GM10248 (cell line): ENCODE measurements at regions not wholly inside any gene's neighbourhood (a gene's known extent, or its start where the extent isn't known, plus 50 kb on each side); places are given as distances from the start of the nearest gene placed in this dataset.
"Not testable (repeated sequence)": the region's sequence is repeated elsewhere in the genome, so short reads cannot be mapped to it uniquely, and the experiment has no call there.

Source experiments
- CTCF ChIA-PET: fragments of 300-600 bp; sonication (Branson Sonifier 250); formaldehyde crosslinking; extraction: SDS; loops from one replicate; lab custom pipeline; 2021; ENCODE audit warnings: antibody characterized with exemption; lab: Yijun Ruan, JAX
- POLR2A ChIA-PET: fragments of 350-650 bp; sonication (Branson Sonifier 250); formaldehyde crosslinking; extraction: SDS; loops from one replicate; lab custom pipeline; 2020; ENCODE audit warnings: antibody characterized with exemption; lab: Yijun Ruan, JAX
- DNase-seq: peaks from one replicate; pipeline ENCODE4 v3.0.0; 2012; ENCODE audit errors: extremely low spot score
- CTCF ChIP-seq: IDR thresholded peaks from 2 replicates; pipeline ENCODE4 v1.5.1; 2012; ENCODE audit warnings: mild to moderate bottlenecking, low read depth; ENCODE audit errors: extremely low read depth, missing control alignments, control extremely low read depth

DNA sequence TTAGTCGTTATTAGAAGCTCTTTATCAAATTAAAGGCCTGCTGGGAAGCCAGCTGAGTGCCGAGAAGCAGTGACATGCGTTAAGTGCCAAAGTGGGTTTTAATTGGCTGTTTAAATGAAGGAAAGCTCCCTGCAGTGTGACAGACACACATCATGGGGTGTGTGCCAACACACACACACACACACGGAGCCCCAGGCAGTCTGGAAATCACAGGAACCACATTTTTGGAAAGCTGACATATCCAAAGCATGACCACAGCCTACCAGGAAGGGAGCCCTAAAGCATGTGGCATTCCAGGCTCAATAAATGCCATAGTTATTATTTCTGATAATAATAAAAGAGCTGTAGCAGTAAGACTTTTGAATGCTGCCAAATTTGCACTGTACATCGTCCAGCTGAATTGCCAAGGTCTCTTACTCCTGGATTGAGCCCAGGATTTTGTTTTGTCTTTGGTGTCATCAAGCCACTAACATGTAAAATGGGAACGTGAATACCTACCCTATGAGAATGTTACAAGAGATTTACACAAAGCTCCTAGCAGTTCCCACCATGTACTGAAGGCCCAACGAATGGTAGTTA is 135.1 kb downstream of the TMEM30B start:
- ChIA-PET CTCF (interaction anchor here (0.9 to 1.3 kb wide), 3 partner anchors 10 to 31 kb away, joined by 3 to 4 read pairs (median 3); no protein-coding TSS in a partner anchor), POLR2A (no interaction called here)
- TF ChIP-seq CTCF = no peak
- DNase-seq = no peak

GRCh38 chr14:61145034-61145902 is 135.9 kb downstream of the TMEM30B start:
- ChIA-PET POLR2A (no interaction called here), CTCF (interaction anchor here (0.9 to 1.0 kb wide), 2 partner anchors 11 to 15 kb away, joined by 3 to 4 read pairs; no protein-coding TSS in a partner anchor)
- DNase-seq = no peak

DNA sequence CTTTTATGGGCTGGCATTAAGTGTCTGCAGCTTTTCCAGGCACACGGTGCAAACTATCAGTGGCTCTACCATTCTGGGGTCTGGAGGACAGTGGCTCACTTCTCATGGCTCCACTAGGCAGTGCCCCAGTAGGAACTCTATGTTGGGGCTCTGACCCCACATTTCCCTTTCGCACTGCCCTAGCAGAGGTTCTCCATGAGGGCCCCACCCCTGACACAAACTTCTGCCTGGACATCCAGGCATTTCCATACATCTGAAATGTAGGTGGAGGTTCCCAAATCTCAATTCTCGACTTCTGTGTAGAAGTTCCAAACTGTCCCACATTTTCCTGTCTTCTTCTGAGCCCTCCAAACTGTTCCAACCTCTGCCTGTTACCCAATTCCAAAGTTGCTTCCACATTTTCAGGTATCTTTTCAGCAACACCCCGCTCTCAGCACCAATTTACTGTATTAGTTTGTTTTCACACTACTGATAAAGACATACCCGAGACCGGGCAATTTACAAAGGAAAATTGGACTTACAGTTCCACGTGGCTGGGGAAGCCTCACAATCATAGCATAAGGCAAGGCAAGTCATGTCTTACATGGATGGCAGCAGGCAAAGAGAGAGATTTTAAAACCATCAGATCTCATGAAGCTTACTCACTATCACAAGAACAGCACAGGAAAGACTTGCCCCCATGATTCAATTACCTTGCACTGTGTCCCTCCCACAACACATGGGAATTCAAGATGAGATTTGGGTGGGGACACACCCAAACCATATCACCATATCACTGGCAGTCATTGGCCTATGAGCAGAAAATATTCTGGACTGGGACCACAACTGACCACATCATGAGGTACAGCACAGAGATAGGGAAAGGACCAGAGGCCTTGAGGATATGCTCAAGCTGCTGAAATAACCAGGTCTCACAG is 136.8 kb downstream of the TMEM30B start:
- POLR2A ChIA-PET, DNase-seq: not testable (repeated sequence)
- CTCF ChIA-PET = interaction anchor here (1.1 kb wide), 1 partner anchor 10 kb away, joined by 3 read pairs; no protein-coding TSS in a partner anchor

More at GRCh38 chr14:61145034-61145902, 135.9 kb downstream of the TMEM30B start:
- no peak for TF ChIP-seq CTCF

GRCh38 chr14:61140872-61141271 is 140.3 kb downstream of the TMEM30B start:
- POLR2A ChIA-PET = no interaction called here
- TF ChIP-seq CTCF = no peak
- DNase-seq = no peak
- CTCF ChIA-PET = no interaction called here

GRCh38 chr14:61140271-61140670 is 140.9 kb downstream of the TMEM30B start:
- TF ChIP-seq CTCF = no peak
- ChIA-PET POLR2A (no interaction called here), CTCF (no interaction called here)
- DNase-seq = no peak

DNA sequence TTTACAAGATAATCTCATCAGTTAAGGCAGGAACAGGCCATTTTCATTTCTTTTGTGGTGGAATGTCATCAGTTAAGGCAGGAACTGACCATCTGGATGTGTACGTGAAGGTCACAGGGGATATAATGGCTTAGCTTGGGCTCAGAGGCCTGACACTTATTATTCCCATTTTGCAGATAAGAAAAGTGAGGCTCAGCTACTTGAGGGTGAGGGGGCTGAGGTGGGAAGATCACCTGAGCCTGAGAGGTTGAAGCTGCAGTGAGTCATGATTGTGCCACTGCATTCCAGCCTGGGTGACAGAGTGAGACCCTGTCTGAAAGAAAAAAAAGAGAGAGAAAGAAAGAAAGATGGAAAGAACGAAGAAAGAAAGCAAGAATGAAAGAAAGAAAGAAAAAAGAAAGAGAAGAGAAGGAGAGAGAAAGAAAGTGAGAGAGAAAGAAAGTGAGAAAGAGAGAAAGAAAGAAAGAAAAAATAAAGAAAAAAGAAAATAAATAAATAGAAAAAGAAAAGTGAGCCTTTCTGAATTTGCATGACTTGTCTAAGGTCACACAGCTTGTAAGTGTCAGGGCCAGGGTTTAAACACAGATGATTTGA is 142.0 kb downstream of the TMEM30B start:
- DNase-seq = no peak
- no peak for TF ChIP-seq CTCF
- ChIA-PET CTCF (interaction anchor here (0.6 kb wide), 1 partner anchor 16 kb away, joined by 3 read pairs; no protein-coding TSS in a partner anchor), POLR2A (no interaction called here)
